AG10803 (cell line): ENCODE measurements at regions not wholly inside any gene's neighbourhood (a gene's known extent, or its start where the extent isn't known, plus 50 kb on each side); places are given as distances from the start of the nearest gene placed in this dataset.

Source experiments
- DNase-seq: peaks from one replicate; pipeline ENCODE4 v3.0.0; 2010; ENCODE audit warnings: low read depth
- H3K4me3 ChIP-seq: 2 replicates; pipeline ENCODE4 v1.5.1; 2011; ENCODE audit warnings: mild to moderate bottlenecking, low read length, control low read depth
- CTCF ChIP-seq: conservative IDR thresholded peaks from 2 replicates; pipeline ENCODE4 v1.5.1; 2011; ENCODE audit warnings: mild to moderate bottlenecking, low read length, control low read depth, inconsistent platforms

GRCh38 chr1:81317191-81317590 lies 483.5 kb upstream of the ADGRL2 start:
- TF ChIP-seq CTCF: no peak
- H3K4me3 ChIP-seq: no peak overlapping the region
- no peak for DNase-seq

- no peak for TF ChIP-seq CTCF
- DNase-seq: no peak
- no peak overlapping the region for H3K4me3 ChIP-seq
Measured at GRCh38 chr1:81314513-81315233, 486.1 kb upstream of the ADGRL2 start.

GRCh38 chr1:81313289-81313688 lies 487.4 kb upstream of the ADGRL2 start:
- DNase-seq: no peak
- H3K4me3 ChIP-seq: no peak overlapping the region
- TF ChIP-seq CTCF: no peak

- no peak overlapping the region for H3K4me3 ChIP-seq
- no peak for DNase-seq
- no peak for TF ChIP-seq CTCF
Measured at GRCh38 chr1:81312272-81312754, 488.4 kb upstream of the ADGRL2 start.

GRCh38 chr1:81310250-81310649 lies 490.5 kb upstream of the ADGRL2 start:
- no peak overlapping the region for H3K4me3 ChIP-seq
- DNase-seq: no peak
- TF ChIP-seq CTCF: no peak

GRCh38 chr1:81308191-81308590 lies 492.5 kb upstream of the ADGRL2 start:
- no peak for DNase-seq
- H3K4me3 ChIP-seq: no peak overlapping the region
- TF ChIP-seq CTCF: no peak

- no peak for DNase-seq
- no peak for TF ChIP-seq CTCF
- no peak overlapping the region for H3K4me3 ChIP-seq
Measured at GRCh38 chr1:81307786-81308185, 492.9 kb upstream of the ADGRL2 start.
